Progenitor cell of endocrine pancreas (in vitro differentiated cells): ENCODE measurements at regions not wholly inside any gene's neighbourhood (a gene's known extent, or its start where the extent isn't known, plus 50 kb on each side); places are given as distances from the start of the nearest gene placed in this dataset.
A peak's percentile ranks its signal among the peaks of the same experiment; 100 is the strongest.

Source experiments
- DNase-seq: peaks from one replicate; pipeline ENCODE4 v3.0.0; 2021; ENCODE audit warnings: low spot score; ENCODE audit not compliant: unreplicated experiment
- H3K27ac Mint-ChIP-seq: 2 replicates; pipeline ENCODE4 v1.8.0; 2021; ENCODE audit warnings: mild to moderate bottlenecking, moderate library complexity, mixed read lengths
- H3K27me3 Mint-ChIP-seq: 2 replicates; pipeline ENCODE4 v1.8.0; 2021; ENCODE audit warnings: mixed read lengths
- H3K36me3 Mint-ChIP-seq: 2 replicates; pipeline ENCODE4 v1.8.0; 2022; ENCODE audit warnings: mixed read lengths; ENCODE audit not compliant: insufficient read depth
- H3K4me1 Mint-ChIP-seq: 2 replicates; pipeline ENCODE4 v1.8.0; 2021; ENCODE audit warnings: low read depth, mixed read lengths
- H3K4me3 Mint-ChIP-seq: 2 replicates; pipeline ENCODE4 v1.8.0; 2021; ENCODE audit warnings: low read depth, mild to moderate bottlenecking, moderate library complexity, mixed read lengths
- H3K9me3 Mint-ChIP-seq: 2 replicates; pipeline ENCODE4 v1.8.0; 2021; ENCODE audit warnings: low read depth, mixed read lengths
- TF ChIP-seq, protein P1 (sequence below): fragments of 200-600 bp; sonication (generic); IDR thresholded peaks from one replicate; pipeline ENCODE4 v1.5.0; 2021; ENCODE audit warnings: antibody characterized with exemption, mild to moderate bottlenecking; ENCODE audit not compliant: unreplicated experiment

DNA sequence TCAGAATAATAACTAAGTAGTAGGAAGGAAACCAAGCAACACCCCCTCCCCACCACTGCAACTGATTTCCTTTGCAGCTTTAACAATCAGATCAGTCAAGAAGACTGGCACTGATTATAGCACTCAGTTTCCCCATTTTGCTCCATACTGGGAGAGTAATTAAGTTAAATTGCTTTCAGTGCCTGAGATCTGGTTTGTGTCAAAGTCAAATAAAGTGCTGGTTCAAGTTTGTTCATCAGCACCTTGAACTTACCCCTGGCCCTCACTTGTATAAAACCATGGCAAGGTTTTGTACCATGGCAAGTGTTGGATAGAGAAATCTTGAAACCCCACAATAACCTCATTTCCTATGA, 290.2 kb upstream of the SEMA6A start:
- H3K4me1 Mint-ChIP-seq, result peaks cover 24% of the 10 kb centered on the region
- no peak overlapping the region for H3K4me3 Mint-ChIP-seq

DNA sequence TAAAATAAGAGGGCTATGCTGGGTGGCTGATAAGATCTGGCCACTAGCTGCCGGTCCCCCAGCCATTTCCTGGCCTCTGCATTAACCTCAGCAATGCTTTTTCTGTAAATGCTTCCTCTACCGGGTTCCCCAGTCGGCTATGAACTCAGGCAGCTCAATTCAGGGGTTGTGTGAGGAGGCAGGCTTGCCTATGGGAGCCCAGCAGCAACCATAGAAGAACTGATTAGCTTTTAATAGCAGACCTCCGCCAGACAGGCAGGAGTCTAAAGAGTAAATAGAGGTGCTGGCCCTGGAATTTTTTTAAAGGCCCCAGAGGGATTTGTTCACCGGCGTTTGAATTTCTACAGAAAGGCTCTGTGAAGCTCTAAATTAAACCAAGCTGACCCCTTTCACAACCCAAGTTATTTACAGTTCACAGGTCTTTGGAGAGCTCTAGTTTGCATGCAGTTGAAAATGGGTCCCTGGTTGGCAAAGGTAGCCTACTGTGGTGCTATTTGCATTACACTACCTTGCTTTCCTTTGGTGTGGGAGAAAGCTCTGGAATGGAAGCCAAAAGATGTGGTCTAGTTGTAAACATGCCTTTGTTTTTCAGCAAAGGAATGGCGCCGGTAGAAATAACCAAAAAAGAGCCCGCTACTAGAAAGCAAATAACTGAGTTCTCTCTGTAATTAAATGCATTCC, 289.7 kb upstream of the SEMA6A start:
- TF ChIP-seq, protein P1, sequence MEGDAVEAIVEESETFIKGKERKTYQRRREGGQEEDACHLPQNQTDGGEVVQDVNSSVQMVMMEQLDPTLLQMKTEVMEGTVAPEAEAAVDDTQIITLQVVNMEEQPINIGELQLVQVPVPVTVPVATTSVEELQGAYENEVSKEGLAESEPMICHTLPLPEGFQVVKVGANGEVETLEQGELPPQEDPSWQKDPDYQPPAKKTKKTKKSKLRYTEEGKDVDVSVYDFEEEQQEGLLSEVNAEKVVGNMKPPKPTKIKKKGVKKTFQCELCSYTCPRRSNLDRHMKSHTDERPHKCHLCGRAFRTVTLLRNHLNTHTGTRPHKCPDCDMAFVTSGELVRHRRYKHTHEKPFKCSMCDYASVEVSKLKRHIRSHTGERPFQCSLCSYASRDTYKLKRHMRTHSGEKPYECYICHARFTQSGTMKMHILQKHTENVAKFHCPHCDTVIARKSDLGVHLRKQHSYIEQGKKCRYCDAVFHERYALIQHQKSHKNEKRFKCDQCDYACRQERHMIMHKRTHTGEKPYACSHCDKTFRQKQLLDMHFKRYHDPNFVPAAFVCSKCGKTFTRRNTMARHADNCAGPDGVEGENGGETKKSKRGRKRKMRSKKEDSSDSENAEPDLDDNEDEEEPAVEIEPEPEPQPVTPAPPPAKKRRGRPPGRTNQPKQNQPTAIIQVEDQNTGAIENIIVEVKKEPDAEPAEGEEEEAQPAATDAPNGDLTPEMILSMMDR, result no peak
- H3K4me1 Mint-ChIP-seq, result peaks cover 24% of the 10 kb centered on the region
- no peaks in the 10 kb centered on the region for H3K36me3 Mint-ChIP-seq
- H3K9me3 Mint-ChIP-seq, result peaks cover 3% of the 10 kb centered on the region
- H3K4me3 Mint-ChIP-seq, result no peak overlapping the region
- H3K27ac Mint-ChIP-seq, result peak overlapping the region; percentile 74
- DNase-seq, result no peak
- peaks cover 5% of the 10 kb centered on the region for H3K27me3 Mint-ChIP-seq

More for the DNA sequence above, 290.2 kb upstream of the SEMA6A start:
- DNase-seq, result no peak
- peaks cover 5% of the 10 kb centered on the region for H3K27me3 Mint-ChIP-seq
- H3K9me3 Mint-ChIP-seq, result peaks cover 7% of the 10 kb centered on the region
- no peak overlapping the region for H3K27ac Mint-ChIP-seq
- H3K36me3 Mint-ChIP-seq, result no peaks in the 10 kb centered on the region
- TF ChIP-seq, protein P1, result no peak

DNA sequence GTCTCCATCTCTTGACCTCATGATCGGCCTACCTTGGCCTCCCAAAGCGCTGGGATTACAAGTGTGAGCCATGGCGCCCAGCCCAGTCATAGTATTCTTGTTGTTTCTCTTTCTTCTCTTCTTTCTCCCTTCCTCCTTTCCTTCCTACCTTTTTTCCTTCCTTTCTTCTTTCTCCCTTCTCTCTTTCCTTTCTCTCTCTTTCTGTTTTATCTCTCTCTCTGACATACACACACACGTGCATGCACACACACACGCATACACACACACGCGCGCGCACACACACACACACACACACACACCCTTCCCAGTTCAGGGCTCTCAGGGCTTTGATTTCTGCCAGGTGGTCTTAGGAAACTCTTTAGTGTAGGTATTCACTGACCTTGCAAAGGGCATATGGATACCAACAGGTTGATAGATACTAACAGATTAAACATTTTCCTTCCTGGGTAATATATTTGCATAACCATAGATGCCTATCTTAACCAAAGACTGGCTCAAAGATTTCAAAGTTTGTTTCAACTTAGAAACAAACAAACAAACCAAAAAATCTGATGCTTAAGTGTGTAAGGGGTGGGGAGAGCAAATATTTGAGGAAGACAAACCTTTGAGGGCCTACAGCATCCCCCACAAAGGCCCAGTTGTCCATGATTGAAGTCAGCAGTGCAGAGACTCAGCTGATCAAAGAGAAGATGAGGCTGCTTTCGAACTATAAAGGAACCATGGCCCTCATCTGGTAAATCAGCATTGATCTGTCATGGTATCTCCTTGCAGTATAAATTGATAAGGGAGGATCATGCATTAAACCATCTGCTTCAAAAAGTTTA, 288.2 kb upstream of the SEMA6A start:
- Mint-ChIP-seq H3K9me3 (no peaks in the 10 kb centered on the region), H3K36me3 (no peaks in the 10 kb centered on the region), H3K27ac (no peak overlapping the region), H3K27me3 (peaks cover 5% of the 10 kb centered on the region), H3K4me3 (no peak overlapping the region), H3K4me1 (peaks cover 26% of the 10 kb centered on the region)
- TF ChIP-seq, protein P1, result no peak
- DNase-seq, result no peak

DNA sequence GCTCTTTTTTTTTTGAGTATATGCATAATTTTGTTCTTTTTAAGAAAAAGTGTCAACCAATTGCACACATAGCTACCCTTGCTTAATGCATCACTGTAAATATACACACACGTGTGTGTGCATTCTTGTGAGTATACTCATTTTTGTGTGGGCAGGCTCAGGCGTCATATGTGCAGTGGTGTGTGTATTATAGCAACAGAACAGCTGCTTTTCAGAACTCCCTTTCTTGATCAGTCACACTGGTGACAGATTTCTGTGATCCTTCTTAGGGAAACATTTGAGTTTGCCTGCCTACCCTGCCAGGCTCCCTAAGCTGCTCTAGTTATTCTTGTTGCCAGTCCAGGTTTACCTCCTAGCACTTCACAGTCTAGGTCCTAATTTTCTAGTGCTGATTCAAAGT, 287.0 kb upstream of the SEMA6A start:
- TF ChIP-seq, protein P1, result no peak
- H3K4me3 Mint-ChIP-seq, result no peak overlapping the region
- H3K36me3 Mint-ChIP-seq, result no peaks in the 10 kb centered on the region
- H3K4me1 Mint-ChIP-seq, result peaks cover 26% of the 10 kb centered on the region
- H3K27ac Mint-ChIP-seq, result no peak overlapping the region
- no peaks in the 10 kb centered on the region for H3K9me3 Mint-ChIP-seq
- H3K27me3 Mint-ChIP-seq, result peaks cover 9% of the 10 kb centered on the region
- no peak for DNase-seq

DNA sequence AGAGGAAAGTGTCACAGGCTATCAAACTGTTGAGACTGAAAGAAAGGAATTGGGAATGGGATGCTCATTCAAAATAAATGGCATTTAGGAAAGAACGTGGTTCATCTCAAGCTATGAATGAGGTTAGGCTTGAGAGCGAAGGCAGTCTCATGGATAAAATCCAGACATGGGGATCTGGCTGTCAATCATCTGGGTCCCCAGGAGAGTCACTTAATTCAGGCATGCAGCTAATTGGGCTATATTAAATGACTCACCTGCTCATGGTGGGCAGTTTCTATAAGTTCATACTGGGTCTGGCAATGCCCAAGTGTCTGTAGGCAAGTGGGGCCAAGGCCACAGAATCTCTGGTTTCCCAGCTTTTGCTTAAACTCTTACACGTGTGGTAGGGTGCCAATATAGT, 286.5 kb upstream of the SEMA6A start:
- Mint-ChIP-seq H3K4me1 (peaks cover 26% of the 10 kb centered on the region), H3K27ac (no peak overlapping the region), H3K36me3 (no peaks in the 10 kb centered on the region), H3K4me3 (no peak overlapping the region), H3K9me3 (no peaks in the 10 kb centered on the region), H3K27me3 (peaks cover 8% of the 10 kb centered on the region)
- TF ChIP-seq, protein P1, result no peak
- DNase-seq, result no peak
